ENCODE measurements at regions not wholly inside any gene's neighbourhood (a gene's known extent, or its start where the extent isn't known, plus 50 kb on each side); places are given as distances from the start of the nearest gene placed in this dataset.

- TF ChIP-seq CTCF (IDR thresholded peaks at IDR 0.05) (no peak), POLR2A (IDR thresholded peaks at IDR 0.05) (no peak)
These were observed 98.8 kb downstream of the CTAGE1 start for GRCh38 chr18:22318745-22319407.
